Astrocyte (in vitro differentiated cells and primary cell): ENCODE measurements at regions not wholly inside any gene's neighbourhood (a gene's known extent, or its start where the extent isn't known, plus 50 kb on each side); places are given as distances from the start of the nearest gene placed in this dataset.

ENCODE experiments used
- DNase-seq: peaks from one replicate; pipeline ENCODE4 v3.0.0-alpha.2; 2010; ENCODE audit warnings: low read depth
- FAIRE-seq: peaks from 2 replicates; lab custom pipeline; 2011; peaks lifted over from hg19 to GRCh38; lab: Jason Lieb, UNC
- H2AFZ ChIP-seq: 2 replicates; pipeline ENCODE4 v1.6.0; 2012; ENCODE audit warnings: low read depth, low read length, inconsistent platforms
- H3K27ac ChIP-seq: 2 replicates; pipeline ENCODE4 v1.5.1; 2011; ENCODE audit warnings: low read depth, low read length, inconsistent platforms
- H3K27me3 ChIP-seq: 2 replicates; pipeline ENCODE4 v1.6.0; 2011; ENCODE audit warnings: low read length, inconsistent platforms; ENCODE audit not compliant: insufficient read depth
- H3K36me3 ChIP-seq: 2 replicates; pipeline ENCODE4 v1.5.1; 2011; ENCODE audit warnings: low read length, inconsistent platforms; ENCODE audit not compliant: insufficient read depth
- H3K4me1 ChIP-seq: 2 replicates; pipeline ENCODE4 v1.5.1; 2011; ENCODE audit warnings: low read length, inconsistent platforms; ENCODE audit not compliant: insufficient read depth
- H3K4me2 ChIP-seq: 2 replicates; pipeline ENCODE4 v1.6.0; 2012; ENCODE audit warnings: low read length, inconsistent platforms
- H3K4me3 ChIP-seq: 2 replicates; pipeline ENCODE4 v1.5.1; 2011; ENCODE audit warnings: low read depth, mild to moderate bottlenecking, low read length, inconsistent platforms; ENCODE audit not compliant: insufficient read depth
- H3K79me2 ChIP-seq: 2 replicates; pipeline ENCODE4 v1.6.0; 2012; ENCODE audit warnings: mild to moderate bottlenecking, low read length, inconsistent platforms; ENCODE audit not compliant: insufficient read depth
- H3K9ac ChIP-seq: 2 replicates; pipeline ENCODE4 v1.6.0; 2012; ENCODE audit warnings: mild to moderate bottlenecking, low read length, inconsistent platforms
- H3K9me3 ChIP-seq: 2 replicates; pipeline ENCODE4 v1.5.1; 2012; ENCODE audit warnings: low read depth, mild to moderate bottlenecking, low read length, inconsistent platforms; ENCODE audit not compliant: insufficient read depth
- H4K20me1 ChIP-seq: 2 replicates; pipeline ENCODE4 v1.6.0; 2012; ENCODE audit warnings: low read length, inconsistent platforms; ENCODE audit not compliant: insufficient read depth
- H3K27ac Mint-ChIP-seq: one replicate; pipeline ENCODE4 v1.8.0; 2021; ENCODE audit warnings: mild to moderate bottlenecking, mixed read lengths; ENCODE audit not compliant: unreplicated experiment
- H3K27me3 Mint-ChIP-seq: one replicate; pipeline ENCODE4 v1.8.0; 2021; ENCODE audit warnings: low read depth, mixed read lengths; ENCODE audit not compliant: unreplicated experiment
- H3K36me3 Mint-ChIP-seq: one replicate; pipeline ENCODE4 v1.8.0; 2021; ENCODE audit warnings: low read depth, mixed read lengths; ENCODE audit not compliant: unreplicated experiment
- H3K4me1 Mint-ChIP-seq: one replicate; pipeline ENCODE4 v1.8.0; 2021; ENCODE audit warnings: low read depth, mixed read lengths; ENCODE audit not compliant: unreplicated experiment
- H3K4me3 Mint-ChIP-seq: one replicate; pipeline ENCODE4 v1.8.0; 2021; ENCODE audit warnings: mild to moderate bottlenecking, moderate library complexity, mixed read lengths; ENCODE audit not compliant: unreplicated experiment
- H3K9me3 Mint-ChIP-seq: one replicate; pipeline ENCODE4 v1.8.0; 2021; ENCODE audit warnings: mild to moderate bottlenecking, mixed read lengths; ENCODE audit not compliant: unreplicated experiment
- CTCF ChIP-seq: IDR thresholded peaks from 2 replicates; pipeline ENCODE4 v1.5.1; 2011; ENCODE audit warnings: low read depth, mild to moderate bottlenecking, inconsistent platforms, low read length, moderate library complexity; ENCODE audit not compliant: insufficient read depth
- EZH2 ChIP-seq: IDR thresholded peaks from 2 replicates; pipeline ENCODE4 v1.6.1; 2012; ENCODE audit warnings: mild to moderate bottlenecking, low read length, inconsistent platforms; ENCODE audit not compliant: insufficient read depth

GRCh38 chr2:234251326-234252271 lies 201.1 kb downstream of the SPP2 start:
- FAIRE-seq = peak; percentile 99
- peaks cover 38% of the 10 kb centered on the region for H3K4me1 Mint-ChIP-seq
- H3K4me1 ChIP-seq = peaks cover 42% of the 10 kb centered on the region
- H3K36me3 ChIP-seq = no peaks in the 10 kb centered on the region
- peaks cover 3% of the 10 kb centered on the region for H3K9me3 Mint-ChIP-seq
- H3K4me3 Mint-ChIP-seq = peak overlapping the region; percentile 3
- TF ChIP-seq EZH2 = no peak
- TF ChIP-seq CTCF = no peak
- H3K27ac Mint-ChIP-seq = peak overlapping the region; percentile 59
- DNase-seq = peak; percentile 100
- H3K4me2 ChIP-seq = peak overlapping the region; percentile 71
- H3K36me3 Mint-ChIP-seq = no peaks in the 10 kb centered on the region
- peak overlapping the region; percentile 9 for H3K4me3 ChIP-seq
- no peaks in the 10 kb centered on the region for H4K20me1 ChIP-seq
- no peaks in the 10 kb centered on the region for H3K79me2 ChIP-seq
- peak overlapping the region; percentile 95 for H3K27ac ChIP-seq
- peak overlapping the region; percentile 85 for H3K9ac ChIP-seq
- H2AFZ ChIP-seq = peak overlapping the region; percentile 4
- H3K9me3 ChIP-seq = no peaks in the 10 kb centered on the region
- no peaks in the 10 kb centered on the region for H3K27me3 ChIP-seq
- H3K27me3 Mint-ChIP-seq = no peaks in the 10 kb centered on the region

GRCh38 chr2:234250926-234251325 lies 200.4 kb downstream of the SPP2 start:
- Histone ChIP-seq H3K9ac (peak overlapping the region; percentile 85), H3K9me3 (no peaks in the 10 kb centered on the region), H3K36me3 (no peaks in the 10 kb centered on the region), H3K27me3 (no peaks in the 10 kb centered on the region), H2AFZ (no peak overlapping the region), H3K4me3 (peak overlapping the region; percentile 9), H3K4me2 (peak overlapping the region; percentile 71), H3K27ac (peak overlapping the region; percentile 95), H4K20me1 (no peaks in the 10 kb centered on the region), H3K79me2 (no peaks in the 10 kb centered on the region), H3K4me1 (peaks cover 46% of the 10 kb centered on the region)
- H3K36me3 Mint-ChIP-seq = no peaks in the 10 kb centered on the region
- no peak overlapping the region for H3K4me3 Mint-ChIP-seq
- H3K27ac Mint-ChIP-seq = peak overlapping the region; percentile 59
- TF ChIP-seq EZH2 (no peak), CTCF (no peak)
- peak; percentile 41 for FAIRE-seq
- no peak for DNase-seq
- H3K9me3 Mint-ChIP-seq = peaks cover 3% of the 10 kb centered on the region
- H3K27me3 Mint-ChIP-seq = no peaks in the 10 kb centered on the region
- peaks cover 41% of the 10 kb centered on the region for H3K4me1 Mint-ChIP-seq
